ENCODE measurements at regions not wholly inside any gene's neighbourhood (a gene's known extent, or its start where the extent isn't known, plus 50 kb on each side); places are given as distances from the start of the nearest gene placed in this dataset.

- no peak for DNase-seq (ENCODE audit: low read depth)
- no peak for TF ChIP-seq CTCF (IDR thresholded peaks at IDR 0.05; ENCODE audit: insufficient read depth, low read depth, low read length, missing control alignments)
- no peak overlapping the region for H3K4me3 ChIP-seq (ENCODE audit: low read length)
Observed at GRCh38 chr6:149153693-149154092, 163.8 kb upstream of the TAB2 start.

- TF ChIP-seq CTCF (IDR thresholded peaks at IDR 0.05; ENCODE audit: insufficient read depth, low read depth, low read length, missing control alignments): no peak
- DNase-seq (ENCODE audit: low read depth): no peak
- no peak overlapping the region for H3K4me3 ChIP-seq (ENCODE audit: low read length)
Observed at GRCh38 chr6:149154261-149154821, 163.2 kb upstream of the TAB2 start.

- TF ChIP-seq CTCF (IDR thresholded peaks at IDR 0.05; ENCODE audit: insufficient read depth, low read depth, low read length, missing control alignments): no peak
- DNase-seq (ENCODE audit: low read depth): no peak
- no peak overlapping the region for H3K4me3 ChIP-seq (ENCODE audit: low read length)
Observed at GRCh38 chr6:149157126-149157525, 160.4 kb upstream of the TAB2 start.

- no peak for DNase-seq (ENCODE audit: low read depth)
- no peak overlapping the region for H3K4me3 ChIP-seq (ENCODE audit: low read length)
- no peak for TF ChIP-seq CTCF (IDR thresholded peaks at IDR 0.05; ENCODE audit: insufficient read depth, low read depth, low read length, missing control alignments)
Observed at GRCh38 chr6:149158076-149158475, 159.4 kb upstream of the TAB2 start.

GRCh38 chr6:149160943-149161342 lies 156.6 kb upstream of the TAB2 start:
- no peak for TF ChIP-seq CTCF (IDR thresholded peaks at IDR 0.05; ENCODE audit: insufficient read depth, low read depth, low read length, missing control alignments)
- no peak for DNase-seq (ENCODE audit: low read depth)
- H3K4me3 ChIP-seq (ENCODE audit: low read length): no peak overlapping the region

- no peak for DNase-seq (ENCODE audit: low read depth)
- no peak overlapping the region for H3K4me3 ChIP-seq (ENCODE audit: low read length)
- no peak for TF ChIP-seq CTCF (IDR thresholded peaks at IDR 0.05; ENCODE audit: insufficient read depth, low read depth, low read length, missing control alignments)
Observed at GRCh38 chr6:149162924-149163323, 154.6 kb upstream of the TAB2 start.

- no peak overlapping the region for H3K4me3 ChIP-seq (ENCODE audit: low read length)
- no peak for TF ChIP-seq CTCF (IDR thresholded peaks at IDR 0.05; ENCODE audit: insufficient read depth, low read depth, low read length, missing control alignments)
Observed at GRCh38 chr6:149164199-149164750, 153.2 kb upstream of the TAB2 start.

More at GRCh38 chr6:149164199-149164750, 153.2 kb upstream of the TAB2 start:
- DNase-seq (ENCODE audit: low read depth): no peak
